ENCODE measurements at regions not wholly inside any gene's neighbourhood (a gene's known extent, or its start where the extent isn't known, plus 50 kb on each side); places are given as distances from the start of the nearest gene placed in this dataset.
"Not testable (repeated sequence)": the region's sequence is repeated elsewhere in the genome, so short reads cannot be mapped to it uniquely, and the experiment has no call there.

DNA sequence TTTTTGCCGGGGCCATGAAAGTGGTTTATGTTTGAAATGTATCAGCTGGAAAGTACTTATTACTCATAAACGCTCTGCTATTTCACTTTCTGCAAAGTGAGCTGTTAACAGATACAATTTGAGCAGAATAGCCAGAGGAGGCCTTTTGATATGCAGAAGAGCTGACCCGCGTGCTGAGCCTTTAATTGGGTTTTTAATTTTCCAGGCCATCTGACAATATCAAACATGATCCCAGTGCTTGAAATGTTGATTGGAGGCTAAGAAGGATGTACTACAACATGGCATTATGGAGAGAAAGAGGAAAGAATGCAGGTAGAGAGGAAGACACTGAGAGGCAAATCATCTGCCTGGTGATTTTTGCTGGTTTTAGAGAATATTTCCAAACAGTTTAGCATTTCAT is 261.3 kb upstream of the MEIS2 start:
- Mint-ChIP-seq H3K36me3 (no peaks in the 10 kb centered on the region), H3K9me3 (no peaks in the 10 kb centered on the region), H3K27ac (no peak overlapping the region)
- DNase-seq (ENCODE audit: low spot score in 2 of 2) (no peak), ATAC-seq (no peak)

- H3K36me3 Mint-ChIP-seq, result no peaks in the 10 kb centered on the region
- H3K27ac Mint-ChIP-seq, result no peak overlapping the region
- H3K9me3 Mint-ChIP-seq, result no peaks in the 10 kb centered on the region
- ATAC-seq (no peak), DNase-seq (ENCODE audit: low spot score in 2 of 2) (no peak)
These were observed 262.1 kb upstream of the MEIS2 start for GRCh38 chr15:37362414-37362813.

GRCh38 chr15:37368961-37369360 is 268.6 kb upstream of the MEIS2 start:
- ATAC-seq (no peak), DNase-seq (ENCODE audit: low spot score in 2 of 2) (no peak)
- Mint-ChIP-seq H3K27ac (no peak overlapping the region), H3K36me3 (no peaks in the 10 kb centered on the region), H3K9me3 (peaks cover 6 to 11% of the 10 kb centered on the region in 2 donors)

DNA sequence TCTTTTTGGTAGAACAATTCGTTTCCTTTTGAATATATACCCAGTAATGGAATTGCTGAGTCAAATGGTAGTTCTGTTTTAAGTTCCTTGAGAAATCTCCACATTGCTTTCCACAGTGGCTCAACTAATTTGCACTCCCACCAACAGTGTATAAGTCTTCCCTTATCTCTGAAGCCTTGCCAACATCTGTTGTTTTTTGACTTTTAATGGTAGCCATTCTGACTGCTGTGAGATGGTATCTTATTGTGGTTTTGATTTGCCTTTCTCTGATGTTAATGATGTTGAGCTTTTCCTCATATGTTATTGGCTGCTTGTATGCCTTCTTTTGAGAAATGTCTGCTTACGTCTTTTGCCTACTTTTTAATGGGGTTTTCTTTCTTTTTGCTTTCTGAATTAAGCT is 270.6 kb upstream of the MEIS2 start:
- Mint-ChIP-seq H3K9me3 (peaks cover 6 to 11% of the 10 kb centered on the region in 2 donors), H3K27ac (no peak overlapping the region), H3K36me3 (no peaks in the 10 kb centered on the region)
- no peak for DNase-seq (ENCODE audit: low spot score in 2 of 2)
- no peak for ATAC-seq

- Mint-ChIP-seq H3K36me3 (no peaks in the 10 kb centered on the region), H3K27ac (no peak overlapping the region), H3K9me3 (peaks cover 11 to 16% of the 10 kb centered on the region in 2 donors)
- ATAC-seq (no peak), DNase-seq (ENCODE audit: low spot score in 2 of 2) (no peak)
These were observed 271.7 kb upstream of the MEIS2 start for GRCh38 chr15:37372064-37372463.

DNA sequence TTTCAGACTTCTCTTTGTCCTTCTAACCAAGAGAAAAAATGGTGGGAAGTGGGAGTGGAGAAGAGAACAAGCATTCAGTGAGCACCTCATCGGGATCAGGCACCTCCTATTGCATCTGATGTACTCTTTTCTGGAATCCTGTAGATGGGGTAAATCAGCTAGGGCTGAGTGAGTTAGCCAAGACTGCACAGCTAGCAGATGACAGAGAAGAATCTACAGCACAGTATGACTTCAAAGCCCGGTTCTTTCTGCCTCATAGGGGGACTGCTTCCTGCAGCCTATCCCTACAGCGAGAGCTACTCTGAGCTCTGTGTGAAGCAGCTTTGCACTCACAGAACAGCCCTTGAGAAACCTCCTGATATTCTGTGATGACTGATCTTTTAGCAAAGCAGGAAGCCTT is 275.2 kb upstream of the MEIS2 start:
- ATAC-seq, result no peak
- no peaks in the 10 kb centered on the region for H3K36me3 Mint-ChIP-seq
- H3K27ac Mint-ChIP-seq, result no peak overlapping the region
- no peak for DNase-seq (ENCODE audit: low spot score in 2 of 2)
- H3K9me3 Mint-ChIP-seq, result peaks cover 14 to 18% of the 10 kb centered on the region in 2 donors

DNA sequence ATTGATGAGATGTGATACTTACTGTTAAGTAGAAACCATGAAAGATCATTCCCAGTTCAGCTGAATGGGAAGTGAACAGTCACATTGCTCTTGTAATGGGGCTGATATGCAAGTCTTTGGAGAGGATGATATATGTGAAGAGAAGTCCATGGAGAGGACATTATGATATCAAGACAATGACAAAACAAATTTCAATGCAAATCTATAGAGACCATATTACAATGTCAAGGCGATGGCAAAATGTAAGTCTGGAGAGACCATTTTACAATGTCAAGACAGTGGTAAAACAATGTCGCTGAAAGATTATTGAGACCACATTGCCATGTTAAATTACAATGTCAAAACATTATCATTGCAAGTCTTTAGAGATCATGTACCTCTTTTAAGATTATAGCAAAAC is 277.1 kb upstream of the MEIS2 start:
- Mint-ChIP-seq H3K9me3 (peaks cover 18 to 19% of the 10 kb centered on the region in 2 donors), H3K27ac (no peak overlapping the region), H3K36me3 (no peaks in the 10 kb centered on the region)
- ATAC-seq, result no peak
- DNase-seq (ENCODE audit: low spot score in 2 of 2), result no peak

GRCh38 chr15:37394402-37395099 is 294.2 kb upstream of the MEIS2 start:
- peaks cover 10 to 20% of the 10 kb centered on the region in 2 donors for H3K9me3 Mint-ChIP-seq
- DNase-seq (ENCODE audit: low spot score in 2 of 2), result no peak
- no peak for ATAC-seq
- no peaks in the 10 kb centered on the region for H3K36me3 Mint-ChIP-seq
- no peak overlapping the region for H3K27ac Mint-ChIP-seq

DNA sequence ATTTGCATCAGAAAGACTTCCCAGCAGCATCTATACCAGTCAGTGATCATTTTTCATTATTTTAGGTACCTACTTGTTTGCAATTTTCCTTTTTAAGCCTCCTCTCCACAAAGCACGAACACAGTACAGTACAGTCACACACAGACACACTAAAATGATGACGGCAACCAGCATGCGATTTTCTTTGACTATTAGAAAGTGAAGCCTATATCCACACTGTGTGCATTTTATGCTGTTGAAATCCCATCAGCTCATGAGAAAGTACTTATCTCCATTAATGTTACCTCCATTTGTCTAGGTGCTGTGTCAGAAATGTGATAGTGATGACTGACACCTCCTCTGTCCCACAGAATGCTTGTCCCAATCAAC is 294.7 kb upstream of the MEIS2 start:
- no peak for DNase-seq (ENCODE audit: low spot score in 2 of 2)
- ATAC-seq, result no peak
- H3K9me3 Mint-ChIP-seq, result peaks cover 7 to 17% of the 10 kb centered on the region in 2 donors
- no peaks in the 10 kb centered on the region for H3K36me3 Mint-ChIP-seq
- H3K27ac Mint-ChIP-seq, result no peak overlapping the region

DNA sequence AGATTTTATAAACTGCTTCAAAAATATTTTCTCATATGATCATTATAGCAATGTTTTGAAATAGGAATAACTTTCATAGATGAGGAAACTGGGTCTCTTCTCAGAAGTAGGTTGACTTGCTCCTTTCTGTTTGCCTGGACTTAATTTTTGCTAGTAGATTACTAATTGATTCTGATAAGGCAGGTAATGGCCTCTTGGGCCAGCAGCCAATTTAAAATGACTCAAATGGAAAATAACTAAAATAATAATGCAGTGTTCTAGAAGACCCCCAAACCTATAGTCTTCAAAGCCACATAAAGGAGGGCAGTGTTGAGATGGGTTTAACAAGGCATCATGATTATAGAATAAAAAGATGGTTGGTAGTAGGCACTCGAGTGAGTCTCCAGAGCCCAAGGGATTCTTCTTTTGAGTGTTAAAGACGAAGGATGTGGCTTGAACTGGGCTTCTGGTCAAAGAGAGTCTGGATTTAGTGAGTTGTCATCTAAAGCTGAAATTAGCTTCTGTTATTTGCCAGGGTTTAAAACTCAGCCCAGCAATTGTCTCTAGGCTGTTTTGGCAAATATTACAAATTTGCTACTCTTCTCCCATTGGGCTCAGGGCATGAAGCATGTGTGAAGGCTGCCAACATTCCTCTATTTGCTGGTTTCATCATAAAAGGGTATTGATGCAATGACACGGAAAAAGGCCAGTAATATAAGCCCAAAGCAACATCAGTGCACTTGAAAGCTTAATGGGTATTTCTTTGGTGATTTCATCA is 297.1 kb upstream of the MEIS2 start:
- Mint-ChIP-seq H3K9me3 (peaks cover 3 to 14% of the 10 kb centered on the region in 2 donors), H3K36me3 (peaks cover 0 to 2% of the 10 kb centered on the region in 2 donors), H3K27ac (no peak overlapping the region)
- DNase-seq (ENCODE audit: low spot score in 2 of 2), result no peak
- no peak for ATAC-seq

GRCh38 chr15:37416103-37416502 is 315.8 kb upstream of the MEIS2 start:
- no peak for DNase-seq (ENCODE audit: low spot score in 2 of 2)
- Mint-ChIP-seq H3K9me3 (peaks cover 7 to 10% of the 10 kb centered on the region in 2 donors), H3K27ac (no peak overlapping the region), H3K36me3 (no peaks in the 10 kb centered on the region)
- no peak for ATAC-seq

- ATAC-seq, result no peak
- H3K27ac Mint-ChIP-seq, result no peak overlapping the region
- H3K36me3 Mint-ChIP-seq, result no peaks in the 10 kb centered on the region
- no peaks in the 10 kb centered on the region for H3K9me3 Mint-ChIP-seq
- DNase-seq (ENCODE audit: low spot score in 2 of 2), result no peak
These were observed 325.2 kb upstream of the MEIS2 start for GRCh38 chr15:37425541-37425940.

GRCh38 chr15:37427393-37427792 is 327.0 kb upstream of the MEIS2 start:
- not testable (repeated sequence) for H3K36me3 Mint-ChIP-seq; H3K27ac Mint-ChIP-seq; ATAC-seq; H3K9me3 Mint-ChIP-seq; DNase-seq (ENCODE audit: low spot score in 2 of 2)

DNA sequence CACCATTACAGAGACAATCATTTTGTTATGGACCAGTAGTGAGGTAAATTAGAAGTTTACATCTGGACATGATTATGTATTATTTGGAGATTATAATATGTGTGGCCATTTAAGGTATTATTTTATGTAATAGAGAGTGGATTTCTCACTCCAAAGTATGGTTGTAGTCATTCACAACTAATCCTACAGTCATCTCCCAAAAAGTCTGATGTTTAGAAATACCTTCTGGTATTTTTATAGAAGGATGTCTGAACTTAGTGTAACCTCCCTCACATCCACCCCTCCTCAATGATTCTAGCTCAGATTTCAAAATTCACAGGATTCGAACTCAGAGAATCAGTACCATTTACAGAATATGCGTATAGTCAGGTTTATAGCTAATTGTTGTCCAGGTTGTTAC is 346.6 kb upstream of the MEIS2 start:
- H3K9me3 Mint-ChIP-seq, result peaks cover 3 to 7% of the 10 kb centered on the region in 2 donors
- H3K36me3 Mint-ChIP-seq, result peaks cover under 1 to 2% of the 10 kb centered on the region in 2 donors
- DNase-seq (ENCODE audit: low spot score in 2 of 2) (no peak), ATAC-seq (no peak)
- H3K27ac Mint-ChIP-seq, result no peak overlapping the region

DNA sequence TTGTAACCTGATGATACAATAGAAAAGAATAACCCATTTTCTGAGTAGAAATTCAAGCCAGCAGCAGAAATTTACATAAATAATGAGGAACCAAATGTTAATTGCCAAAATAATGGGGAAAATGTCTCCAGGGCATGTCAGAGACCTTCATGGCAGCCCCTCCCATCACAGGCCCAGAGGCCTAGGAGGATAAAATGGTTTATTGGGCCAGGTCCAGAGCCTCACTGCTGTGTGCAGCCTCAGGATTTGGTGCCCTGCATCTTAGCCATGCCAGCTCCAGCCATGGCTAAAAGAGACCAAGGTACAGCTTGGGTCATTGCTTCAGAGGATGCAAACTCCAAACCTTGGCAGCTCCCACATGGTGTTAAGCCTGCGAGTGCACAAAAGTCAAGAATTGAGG is 352.1 kb upstream of the MEIS2 start:
- Mint-ChIP-seq H3K27ac (no peak overlapping the region), H3K9me3 (peaks cover 8 to 14% of the 10 kb centered on the region in 2 donors), H3K36me3 (peaks cover 8 to 9% of the 10 kb centered on the region in 2 donors)
- DNase-seq (ENCODE audit: low spot score in 2 of 2), result no peak
- no peak for ATAC-seq

DNA sequence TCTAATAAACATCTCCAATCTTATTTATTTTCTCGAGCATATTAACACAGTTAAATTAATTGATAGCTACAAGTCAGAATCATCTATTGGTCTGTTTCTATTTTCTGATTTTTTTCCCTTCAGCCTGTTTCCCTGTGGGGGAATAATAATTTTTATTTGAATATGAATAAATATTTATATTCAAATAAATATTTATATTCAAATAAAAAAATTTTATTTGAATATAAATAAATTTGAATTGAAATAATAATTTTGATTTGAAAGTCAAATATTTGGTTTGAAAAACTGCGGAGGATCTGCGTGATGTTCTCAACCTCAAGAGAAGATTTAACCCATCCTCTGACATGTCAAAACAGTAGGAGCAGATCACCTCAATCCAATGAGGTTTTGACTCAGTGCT is 380.1 kb upstream of the MEIS2 start:
- Mint-ChIP-seq H3K27ac (no peak overlapping the region), H3K9me3 (peaks cover 7 to 9% of the 10 kb centered on the region in 2 donors), H3K36me3 (no peaks in the 10 kb centered on the region)
- DNase-seq (ENCODE audit: low spot score in 2 of 2) (no peak), ATAC-seq (no peak)

GRCh38 chr15:37481126-37481525 is 380.8 kb upstream of the MEIS2 start:
- no peaks in the 10 kb centered on the region for H3K36me3 Mint-ChIP-seq
- H3K27ac Mint-ChIP-seq, result no peak overlapping the region
- H3K9me3 Mint-ChIP-seq, result peaks cover 7 to 9% of the 10 kb centered on the region in 2 donors
- DNase-seq (ENCODE audit: low spot score in 2 of 2) (no peak), ATAC-seq (no peak)

DNA sequence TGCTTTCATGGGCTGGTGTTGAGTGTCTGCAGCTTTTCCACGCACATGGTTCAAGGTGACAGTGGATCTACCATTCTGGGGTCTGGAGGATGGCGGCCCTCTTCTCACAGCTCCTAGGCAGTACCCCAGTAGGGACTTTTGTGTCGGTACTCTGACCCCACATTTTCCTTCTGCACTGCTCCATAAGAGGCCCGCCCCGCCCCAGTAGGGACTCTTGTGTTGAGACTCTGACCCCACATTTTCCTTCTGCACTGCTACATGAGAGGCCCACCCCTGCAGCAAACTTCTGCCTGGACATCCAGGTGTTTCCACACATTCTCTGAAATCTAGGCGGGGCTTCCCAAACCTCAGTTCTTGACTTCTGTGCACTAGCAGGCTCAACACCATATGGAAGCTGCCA is 383.4 kb upstream of the MEIS2 start:
- H3K36me3 Mint-ChIP-seq, result no peaks in the 10 kb centered on the region
- no peak overlapping the region for H3K27ac Mint-ChIP-seq
- H3K9me3 Mint-ChIP-seq, result peaks cover 7 to 9% of the 10 kb centered on the region in 2 donors
- DNase-seq (ENCODE audit: low spot score in 2 of 2), result no peak
- ATAC-seq, result no peak
